ENCODE measurements at regions not wholly inside any gene's neighbourhood (a gene's known extent, or its start where the extent isn't known, plus 50 kb on each side); places are given as distances from the start of the nearest gene placed in this dataset.

DNA sequence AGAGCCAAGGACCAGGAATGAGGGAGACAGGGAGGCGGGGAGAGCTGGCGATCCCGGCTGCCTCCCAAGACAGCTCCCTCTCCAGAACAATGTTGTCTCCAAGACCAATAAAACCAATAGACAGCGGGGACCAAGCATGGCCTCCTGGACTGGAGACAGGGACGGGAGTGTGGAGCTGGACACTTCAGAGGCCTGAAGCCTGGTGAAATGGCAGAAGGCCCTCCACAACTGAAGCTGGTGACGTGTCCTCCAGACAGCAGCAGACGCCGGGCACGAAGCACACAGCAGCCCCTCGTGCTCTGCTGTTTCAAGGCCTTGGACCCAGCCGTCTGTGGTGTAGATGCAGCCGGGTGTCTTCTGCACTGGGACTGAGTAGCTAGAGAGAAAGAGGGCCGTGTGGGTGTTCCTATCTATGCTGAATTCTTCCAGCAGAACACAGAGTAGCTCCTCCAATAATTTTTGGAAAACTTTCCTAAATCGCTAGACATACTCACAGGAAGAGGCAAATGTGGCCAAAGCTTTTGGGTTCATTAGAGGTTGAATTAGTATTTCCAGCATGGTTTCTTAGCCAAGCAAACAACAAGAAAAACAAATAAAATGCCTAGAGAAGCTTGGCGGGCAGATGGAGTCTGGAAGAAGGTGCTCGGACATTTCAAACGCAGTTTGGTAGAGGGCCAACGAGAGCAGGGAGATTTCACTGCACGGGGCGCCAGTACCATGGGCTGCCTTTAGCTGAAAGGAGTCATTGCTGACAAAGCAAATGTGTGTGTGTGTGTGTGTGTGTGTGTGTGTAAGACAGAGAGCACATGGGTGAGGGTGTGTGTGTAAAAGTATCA is 570.4 kb downstream of the TCERG1L start:
- no peak overlapping the region for H3K4me2 ChIP-seq (ENCODE audit: low read length, poor library complexity, severe bottlenecking)
- no peaks in the 10 kb centered on the region for H3K36me3 ChIP-seq (ENCODE audit: control insufficient read depth in 1 of 2, insufficient read depth in 2 of 2, low read depth in 1 of 2, low read length in 2 of 2)
- H3K18ac ChIP-seq (ENCODE audit: low read depth in 1 of 2, low read length in 2 of 2) = no peak overlapping the region
- no peak for DNase-seq
- no peaks in the 10 kb centered on the region for H3K27me3 ChIP-seq (ENCODE audit: control insufficient read depth in 1 of 2, insufficient read depth in 1 of 2, low read length in 2 of 2)
- H2AFZ ChIP-seq (ENCODE audit: low read depth, low read length) = no peak overlapping the region
- no peak overlapping the region for H3K14ac ChIP-seq (ENCODE audit: low read length in 2 of 2)
- no peak overlapping the region for H2BK120ac ChIP-seq (ENCODE audit: low read depth, low read length)
- H2AK5ac ChIP-seq (ENCODE audit: low read length, severe bottlenecking) = no peak overlapping the region
- no peak overlapping the region for H2BK12ac ChIP-seq (ENCODE audit: low read length in 2 of 2)
- H3K9me3 ChIP-seq (ENCODE audit: control insufficient read depth, low read length) = peaks cover 5% of the 10 kb centered on the region
- H2BK15ac ChIP-seq (ENCODE audit: low read depth, poor library complexity, severe bottlenecking) = no peak overlapping the region
- H3K4ac ChIP-seq (ENCODE audit: low read depth in 1 of 2, low read length in 2 of 2) = no peak overlapping the region
- H3K9ac ChIP-seq (ENCODE audit: low read length) = no peak overlapping the region
- H3K23ac ChIP-seq (ENCODE audit: low read length in 2 of 2) = no peak overlapping the region
- no peak overlapping the region for H3K27ac ChIP-seq (ENCODE audit: low read length, poor library complexity, severe bottlenecking)
- no peak overlapping the region for H4K8ac ChIP-seq (ENCODE audit: low read length)
- no peak overlapping the region for H2BK5ac ChIP-seq (ENCODE audit: low read depth, low read length, poor library complexity, severe bottlenecking)
- H3K4me3 ChIP-seq (ENCODE audit: insufficient read depth in 1 of 2, low read depth in 1 of 2, low read length in 2 of 2) = no peak overlapping the region
- no peaks in the 10 kb centered on the region for H3K4me1 ChIP-seq (ENCODE audit: control insufficient read depth, insufficient read depth, low read depth, low read length)
- H4K91ac ChIP-seq (ENCODE audit: low read length) = no peak overlapping the region
- 80% methylated on average over 16 of the region's 20 CpGs for WGBS
- H3K79me1 ChIP-seq (replicated peaks; ENCODE audit: low read length, poor library complexity, severe bottlenecking) = no peaks in the 10 kb centered on the region

DNA sequence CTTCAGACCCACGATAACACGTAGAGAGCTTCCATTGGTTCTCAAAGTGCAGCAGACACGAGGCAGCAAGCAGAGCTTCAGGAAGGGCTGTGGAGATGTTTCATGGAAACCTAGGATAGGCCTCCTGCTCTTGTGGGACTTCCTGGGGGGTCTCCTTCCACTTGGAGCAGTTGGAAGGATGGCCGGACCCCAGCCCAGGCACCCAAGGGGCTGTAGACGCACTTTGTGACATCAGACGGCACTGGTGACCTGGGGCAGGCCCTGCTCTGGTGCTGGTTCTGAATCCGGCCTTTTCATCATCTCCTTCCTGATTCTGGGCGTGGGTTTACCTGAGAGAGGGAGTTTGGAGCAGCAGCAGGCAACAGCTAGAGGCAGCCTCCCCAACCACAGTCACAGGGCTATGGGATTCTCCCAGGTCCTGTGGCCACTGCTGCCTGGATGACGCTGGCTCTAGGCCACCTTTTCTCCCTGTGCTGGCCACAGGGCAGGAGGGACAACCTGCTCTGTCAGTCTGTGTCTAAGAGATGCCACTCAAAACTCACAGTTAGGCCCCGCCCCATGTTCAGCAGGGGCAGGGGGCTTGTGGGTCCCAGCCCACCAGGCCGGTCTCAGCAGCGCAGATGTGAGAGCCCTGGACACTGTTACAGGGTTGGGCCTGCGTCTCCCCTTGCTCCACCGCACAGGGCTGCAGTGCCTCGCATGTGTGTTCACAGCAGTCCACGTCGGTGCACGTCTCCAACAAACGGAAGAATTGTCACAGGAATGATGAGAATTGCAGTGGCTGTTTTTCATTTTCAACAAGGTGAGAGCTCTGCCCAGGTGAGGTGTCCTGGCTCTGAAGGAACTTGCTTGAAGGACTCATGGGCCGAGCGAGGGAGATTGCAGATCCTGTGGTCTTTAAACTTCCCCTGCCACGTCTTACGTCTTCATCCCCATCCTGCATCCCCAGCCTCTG is 569.3 kb downstream of the TCERG1L start:
- no peak overlapping the region for H2AFZ ChIP-seq (ENCODE audit: low read depth, low read length)
- H4K8ac ChIP-seq (ENCODE audit: low read length) = no peak overlapping the region
- H3K9me3 ChIP-seq (ENCODE audit: control insufficient read depth, low read length) = peaks cover 5% of the 10 kb centered on the region
- H3K4ac ChIP-seq (ENCODE audit: low read depth in 1 of 2, low read length in 2 of 2) = no peak overlapping the region
- H4K91ac ChIP-seq (ENCODE audit: low read length) = no peak overlapping the region
- H3K4me3 ChIP-seq (ENCODE audit: insufficient read depth in 1 of 2, low read depth in 1 of 2, low read length in 2 of 2) = no peak overlapping the region
- no peak overlapping the region for H2BK15ac ChIP-seq (ENCODE audit: low read depth, poor library complexity, severe bottlenecking)
- no peak overlapping the region for H3K23ac ChIP-seq (ENCODE audit: low read length in 2 of 2)
- no peak overlapping the region for H3K18ac ChIP-seq (ENCODE audit: low read depth in 1 of 2, low read length in 2 of 2)
- H3K79me1 ChIP-seq (replicated peaks; ENCODE audit: low read length, poor library complexity, severe bottlenecking) = no peaks in the 10 kb centered on the region
- no peak overlapping the region for H3K4me2 ChIP-seq (ENCODE audit: low read length, poor library complexity, severe bottlenecking)
- no peak overlapping the region for H2BK5ac ChIP-seq (ENCODE audit: low read depth, low read length, poor library complexity, severe bottlenecking)
- no peak overlapping the region for H2BK12ac ChIP-seq (ENCODE audit: low read length in 2 of 2)
- 81% methylated on average over 23 of the region's 23 CpGs for WGBS
- no peak overlapping the region for H2AK5ac ChIP-seq (ENCODE audit: low read length, severe bottlenecking)
- H3K4me1 ChIP-seq (ENCODE audit: control insufficient read depth, insufficient read depth, low read depth, low read length) = no peaks in the 10 kb centered on the region
- no peaks in the 10 kb centered on the region for H3K36me3 ChIP-seq (ENCODE audit: control insufficient read depth in 1 of 2, insufficient read depth in 2 of 2, low read depth in 1 of 2, low read length in 2 of 2)
- H3K27ac ChIP-seq (ENCODE audit: low read length, poor library complexity, severe bottlenecking) = no peak overlapping the region
- no peak overlapping the region for H3K9ac ChIP-seq (ENCODE audit: low read length)
- no peaks in the 10 kb centered on the region for H3K27me3 ChIP-seq (ENCODE audit: control insufficient read depth in 1 of 2, insufficient read depth in 1 of 2, low read length in 2 of 2)
- H3K14ac ChIP-seq (ENCODE audit: low read length in 2 of 2) = no peak overlapping the region
- no peak overlapping the region for H2BK120ac ChIP-seq (ENCODE audit: low read depth, low read length)
- DNase-seq = no peak

DNA sequence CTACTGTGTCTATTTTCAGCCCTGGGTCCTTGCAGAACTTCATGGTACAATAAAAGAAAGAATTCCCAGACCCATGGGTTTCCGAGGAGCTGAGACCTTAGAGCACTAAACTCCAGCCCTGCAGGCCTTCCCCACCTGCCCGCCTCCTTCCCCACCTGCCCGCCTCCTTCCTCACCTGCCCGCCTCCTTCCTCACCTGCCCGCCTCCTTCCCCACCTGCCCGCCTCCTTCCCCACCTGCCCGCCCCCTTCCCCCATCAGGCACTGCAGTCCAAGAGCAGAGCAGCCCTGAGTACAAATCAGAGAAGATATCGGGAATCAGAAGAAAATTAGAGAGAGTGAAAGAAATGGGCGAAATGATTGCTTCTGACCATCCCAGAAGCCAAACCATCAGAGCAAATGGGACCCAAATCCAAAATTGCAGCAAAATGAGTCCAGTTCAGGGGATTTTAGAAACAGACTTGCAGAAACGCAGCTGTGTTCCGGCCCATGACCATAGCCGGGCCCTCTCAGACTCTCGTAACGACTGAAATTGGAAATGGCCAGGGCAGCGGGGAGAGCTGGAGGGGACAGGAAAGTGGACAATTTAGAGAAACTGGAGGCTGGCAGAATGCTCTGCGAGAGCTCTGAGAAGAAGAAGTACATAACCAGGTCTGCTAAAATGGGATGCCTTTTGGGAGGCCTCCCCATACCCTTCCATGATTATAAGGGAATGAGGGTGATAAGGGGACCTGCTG is 568.4 kb downstream of the TCERG1L start:
- no peak overlapping the region for H4K8ac ChIP-seq (ENCODE audit: low read length)
- peaks cover 4% of the 10 kb centered on the region for H3K9me3 ChIP-seq (ENCODE audit: control insufficient read depth, low read length)
- no peak overlapping the region for H2BK15ac ChIP-seq (ENCODE audit: low read depth, poor library complexity, severe bottlenecking)
- H3K4ac ChIP-seq (ENCODE audit: low read depth in 1 of 2, low read length in 2 of 2) = no peak overlapping the region
- no peak overlapping the region for H2BK5ac ChIP-seq (ENCODE audit: low read depth, low read length, poor library complexity, severe bottlenecking)
- no peak overlapping the region for H3K18ac ChIP-seq (ENCODE audit: low read depth in 1 of 2, low read length in 2 of 2)
- WGBS = 75% methylated on average over 13 of the region's 16 CpGs
- no peak overlapping the region for H4K91ac ChIP-seq (ENCODE audit: low read length)
- no peak overlapping the region for H3K27ac ChIP-seq (ENCODE audit: low read length, poor library complexity, severe bottlenecking)
- H2AK5ac ChIP-seq (ENCODE audit: low read length, severe bottlenecking) = no peak overlapping the region
- H3K27me3 ChIP-seq (ENCODE audit: control insufficient read depth in 1 of 2, insufficient read depth in 1 of 2, low read length in 2 of 2) = no peaks in the 10 kb centered on the region
- DNase-seq = no peak
- no peak overlapping the region for H3K23ac ChIP-seq (ENCODE audit: low read length in 2 of 2)
- H3K14ac ChIP-seq (ENCODE audit: low read length in 2 of 2) = no peak overlapping the region
- no peaks in the 10 kb centered on the region for H3K79me1 ChIP-seq (replicated peaks; ENCODE audit: low read length, poor library complexity, severe bottlenecking)
- H3K4me2 ChIP-seq (ENCODE audit: low read length, poor library complexity, severe bottlenecking) = no peak overlapping the region
- H3K4me3 ChIP-seq (ENCODE audit: insufficient read depth in 1 of 2, low read depth in 1 of 2, low read length in 2 of 2) = no peak overlapping the region
- no peaks in the 10 kb centered on the region for H3K4me1 ChIP-seq (ENCODE audit: control insufficient read depth, insufficient read depth, low read depth, low read length)
- H2BK12ac ChIP-seq (ENCODE audit: low read length in 2 of 2) = no peak overlapping the region
- H2AFZ ChIP-seq (ENCODE audit: low read depth, low read length) = no peak overlapping the region
- H2BK120ac ChIP-seq (ENCODE audit: low read depth, low read length) = no peak overlapping the region
- no peak overlapping the region for H3K9ac ChIP-seq (ENCODE audit: low read length)
- no peaks in the 10 kb centered on the region for H3K36me3 ChIP-seq (ENCODE audit: control insufficient read depth in 1 of 2, insufficient read depth in 2 of 2, low read depth in 1 of 2, low read length in 2 of 2)
